ENCODE measurements at regions not wholly inside any gene's neighbourhood (a gene's known extent, or its start where the extent isn't known, plus 50 kb on each side); places are given as distances from the start of the nearest gene placed in this dataset.
"Not testable (repeated sequence)": the region's sequence is repeated elsewhere in the genome, so short reads cannot be mapped to it uniquely, and the experiment has no call there.

DNA sequence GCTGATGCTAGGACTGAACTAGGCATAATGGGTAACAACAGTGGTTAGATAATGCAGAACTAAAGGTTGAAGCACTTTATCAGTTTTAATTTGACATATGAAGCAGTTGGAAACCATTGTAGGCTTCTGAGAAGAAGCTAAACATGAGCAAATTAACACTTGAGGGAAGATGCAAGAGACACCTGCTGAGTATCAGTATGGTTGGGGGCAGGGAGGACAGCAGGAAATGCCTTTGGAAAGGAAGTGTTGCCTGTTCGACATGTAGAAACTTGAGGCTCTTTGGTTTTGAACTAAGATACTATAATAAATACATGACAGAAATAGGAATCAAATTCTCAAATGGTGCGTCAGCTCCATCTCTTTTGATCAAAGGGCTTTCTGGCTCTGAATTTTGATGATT is 115.6 kb downstream of the FHIP1A start:
- BruUV-seq (replicated peaks): no TSS peak
- H3K27ac ChIP-seq (ENCODE audit: low read depth, low read length, poor library complexity, severe bottlenecking): no peak overlapping the region
- CTCF ChIA-PET: no interaction called here
- H3K36me3 ChIP-seq (ENCODE audit: insufficient read depth, low read length, poor library complexity, severe bottlenecking): no peaks in the 10 kb centered on the region
- H3K27me3 ChIP-seq (replicated peaks; ENCODE audit: insufficient read depth, low read depth, low read length, poor library complexity): no peaks in the 10 kb centered on the region
- DNase-seq (ENCODE audit: low spot score): peak; percentile 33
- intact Hi-C loops (cut with micrococcal nuclease; ENCODE audit: unreplicated experiment): no loop called here
- no peak overlapping the region for H3K4me3 ChIP-seq (ENCODE audit: low read depth, low read length, poor library complexity, severe bottlenecking)
- POLR2A ChIA-PET (ENCODE audit: low non-redundant PET): no interaction called here
- no peak for TF ChIP-seq EZH2 (IDR thresholded peaks at IDR 0.05; ENCODE audit: borderline replicate concordance, low read depth, low read length, poor library complexity, severe bottlenecking)
- TF ChIP-seq, protein P1, sequence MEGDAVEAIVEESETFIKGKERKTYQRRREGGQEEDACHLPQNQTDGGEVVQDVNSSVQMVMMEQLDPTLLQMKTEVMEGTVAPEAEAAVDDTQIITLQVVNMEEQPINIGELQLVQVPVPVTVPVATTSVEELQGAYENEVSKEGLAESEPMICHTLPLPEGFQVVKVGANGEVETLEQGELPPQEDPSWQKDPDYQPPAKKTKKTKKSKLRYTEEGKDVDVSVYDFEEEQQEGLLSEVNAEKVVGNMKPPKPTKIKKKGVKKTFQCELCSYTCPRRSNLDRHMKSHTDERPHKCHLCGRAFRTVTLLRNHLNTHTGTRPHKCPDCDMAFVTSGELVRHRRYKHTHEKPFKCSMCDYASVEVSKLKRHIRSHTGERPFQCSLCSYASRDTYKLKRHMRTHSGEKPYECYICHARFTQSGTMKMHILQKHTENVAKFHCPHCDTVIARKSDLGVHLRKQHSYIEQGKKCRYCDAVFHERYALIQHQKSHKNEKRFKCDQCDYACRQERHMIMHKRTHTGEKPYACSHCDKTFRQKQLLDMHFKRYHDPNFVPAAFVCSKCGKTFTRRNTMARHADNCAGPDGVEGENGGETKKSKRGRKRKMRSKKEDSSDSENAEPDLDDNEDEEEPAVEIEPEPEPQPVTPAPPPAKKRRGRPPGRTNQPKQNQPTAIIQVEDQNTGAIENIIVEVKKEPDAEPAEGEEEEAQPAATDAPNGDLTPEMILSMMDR (conservative IDR thresholded peaks at IDR 0.05; ENCODE audit: low read depth, low read length): no peak
- peaks cover 4% of the 10 kb centered on the region for H3K4me1 ChIP-seq (ENCODE audit: insufficient read depth, low read length, poor library complexity, severe bottlenecking)
- no peaks in the 10 kb centered on the region for H3K9me3 ChIP-seq (ENCODE audit: low read depth, low read length, poor library complexity, severe bottlenecking)

DNA sequence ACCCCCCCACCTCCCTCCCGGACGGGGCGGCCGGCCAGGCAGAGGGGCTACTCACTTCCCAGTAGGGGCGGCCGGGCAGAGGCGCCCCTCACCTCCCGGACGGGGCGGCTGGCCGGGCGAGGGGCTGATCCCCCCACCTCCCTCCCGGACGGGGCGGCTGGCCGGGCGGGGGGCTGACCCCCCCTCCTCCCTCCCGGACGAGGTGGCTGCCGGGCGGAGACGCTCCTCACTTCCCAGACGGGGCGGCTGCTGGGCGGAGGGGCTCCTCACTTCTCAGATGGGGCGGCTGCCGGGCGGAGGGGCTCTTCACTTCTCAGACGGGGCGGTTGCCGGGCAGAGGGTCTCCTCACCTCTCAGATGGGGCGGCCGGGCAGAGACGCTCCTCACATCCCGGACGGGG is 117.5 kb downstream of the FHIP1A start:
- intact Hi-C loops (cut with micrococcal nuclease; ENCODE audit: unreplicated experiment); H3K4me1 ChIP-seq (ENCODE audit: insufficient read depth, low read length, poor library complexity, severe bottlenecking); BruUV-seq (replicated peaks); CTCF ChIA-PET; H3K27me3 ChIP-seq (replicated peaks; ENCODE audit: insufficient read depth, low read depth, low read length, poor library complexity); POLR2A ChIA-PET (ENCODE audit: low non-redundant PET); H3K27ac ChIP-seq (ENCODE audit: low read depth, low read length, poor library complexity, severe bottlenecking); H3K36me3 ChIP-seq (ENCODE audit: insufficient read depth, low read length, poor library complexity, severe bottlenecking); H3K4me3 ChIP-seq (ENCODE audit: low read depth, low read length, poor library complexity, severe bottlenecking); DNase-seq (ENCODE audit: low spot score); H3K9me3 ChIP-seq (ENCODE audit: low read depth, low read length, poor library complexity, severe bottlenecking): not testable (repeated sequence)

DNA sequence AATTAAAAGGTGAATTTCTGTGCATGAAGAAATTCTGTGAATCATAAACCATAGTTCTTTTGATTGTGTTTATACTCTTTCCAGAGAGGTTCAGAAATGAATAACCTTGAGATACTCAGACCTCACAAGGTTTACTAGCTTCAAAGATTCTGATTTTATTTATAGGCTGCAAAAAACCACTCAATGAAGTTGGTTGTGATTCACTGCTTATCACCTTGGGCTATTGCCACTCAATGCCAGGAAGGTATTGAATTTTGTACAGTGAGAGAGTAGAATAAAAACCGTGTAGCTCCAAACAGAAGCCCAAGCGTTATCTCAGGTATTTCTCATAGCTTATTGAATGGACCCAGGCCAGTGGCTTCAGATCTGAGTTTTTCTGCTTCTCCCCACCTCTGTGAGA is 118.7 kb downstream of the FHIP1A start:
- Histone ChIP-seq H3K27ac (ENCODE audit: low read depth, low read length, poor library complexity, severe bottlenecking) (no peak overlapping the region), H3K9me3 (ENCODE audit: low read depth, low read length, poor library complexity, severe bottlenecking) (no peaks in the 10 kb centered on the region), H3K4me1 (ENCODE audit: insufficient read depth, low read length, poor library complexity, severe bottlenecking) (peaks cover 4% of the 10 kb centered on the region), H3K4me3 (ENCODE audit: low read depth, low read length, poor library complexity, severe bottlenecking) (no peak overlapping the region), H3K36me3 (ENCODE audit: insufficient read depth, low read length, poor library complexity, severe bottlenecking) (no peaks in the 10 kb centered on the region), H3K27me3 (replicated peaks; ENCODE audit: insufficient read depth, low read depth, low read length, poor library complexity) (no peaks in the 10 kb centered on the region)
- DNase-seq (ENCODE audit: low spot score): no peak
- ChIA-PET POLR2A (ENCODE audit: low non-redundant PET) (interaction anchor here (0.6 to 0.7 kb wide), 2 partner anchors 124 to 233 kb away, joined by 3 to 4 read pairs; no protein-coding TSS in a partner anchor), CTCF (no interaction called here)
- no TSS peak for BruUV-seq (replicated peaks)
- no peak for TF ChIP-seq EZH2 (IDR thresholded peaks at IDR 0.05; ENCODE audit: borderline replicate concordance, low read depth, low read length, poor library complexity, severe bottlenecking)
- intact Hi-C loops (cut with micrococcal nuclease; ENCODE audit: unreplicated experiment): no loop called here

DNA sequence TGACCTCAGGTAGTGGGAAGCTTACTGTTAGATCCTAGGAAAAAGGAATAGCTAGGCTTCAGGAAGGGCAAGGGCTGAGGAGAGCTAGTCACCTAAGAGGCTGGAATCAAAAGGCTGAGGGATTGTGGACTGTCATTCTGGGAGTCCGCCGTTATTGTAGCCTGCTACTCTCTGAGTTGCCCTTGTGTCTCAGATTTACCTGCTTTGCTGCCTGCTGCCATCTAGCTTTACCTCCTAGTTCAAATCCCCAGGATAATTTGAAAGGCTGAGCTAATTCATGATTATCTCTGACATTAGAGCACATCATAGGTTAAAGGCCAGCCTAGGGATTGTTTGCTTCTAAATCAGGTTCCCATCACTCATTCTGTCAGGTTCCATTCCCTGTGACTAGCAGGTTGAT is 120.2 kb downstream of the FHIP1A start:
- Histone ChIP-seq H3K4me1 (ENCODE audit: insufficient read depth, low read length, poor library complexity, severe bottlenecking) (peaks cover 4% of the 10 kb centered on the region), H3K36me3 (ENCODE audit: insufficient read depth, low read length, poor library complexity, severe bottlenecking) (no peaks in the 10 kb centered on the region), H3K4me3 (ENCODE audit: low read depth, low read length, poor library complexity, severe bottlenecking) (no peak overlapping the region), H3K27ac (ENCODE audit: low read depth, low read length, poor library complexity, severe bottlenecking) (no peak overlapping the region), H3K27me3 (replicated peaks; ENCODE audit: insufficient read depth, low read depth, low read length, poor library complexity) (no peaks in the 10 kb centered on the region), H3K9me3 (ENCODE audit: low read depth, low read length, poor library complexity, severe bottlenecking) (no peaks in the 10 kb centered on the region)
- ChIA-PET POLR2A (ENCODE audit: low non-redundant PET) (no interaction called here), CTCF (no interaction called here)
- no peak for DNase-seq (ENCODE audit: low spot score)
- BruUV-seq (replicated peaks): no TSS peak
- TF ChIP-seq, protein P1 (conservative IDR thresholded peaks at IDR 0.05; ENCODE audit: low read depth, low read length): no peak
- TF ChIP-seq EZH2 (IDR thresholded peaks at IDR 0.05; ENCODE audit: borderline replicate concordance, low read depth, low read length, poor library complexity, severe bottlenecking): no peak
- intact Hi-C loops (cut with micrococcal nuclease; ENCODE audit: unreplicated experiment): no loop called here

All from A673 (cell line).